Lung (tissue), 11 donors: ENCODE measurements at regions not wholly inside any gene's neighbourhood (a gene's known extent, or its start where the extent isn't known, plus 50 kb on each side); places are given as distances from the start of the nearest gene placed in this dataset.

Source experiments
- ATAC-seq: fragments of 200-7000 bp; cut with Tn5 transposase; one replicate; pipeline ENCODE4 v1.9.1; 2020; ENCODE audit warnings: moderate number of reproducible peaks; ENCODE audit not compliant: insufficient read depth, low FRiP score
- DNase-seq, 3 donors: peaks; one replicate each; pipeline ENCODE4 v3.0.0-alpha.2; 2013 to 2017
- H3K27ac ChIP-seq, 2 donors: one replicate each; pipeline ENCODE4 v1.5.1; 2013; ENCODE audit warnings: mild to moderate bottlenecking in 2 of 2, moderate library complexity in 2 of 2, control low read depth in 1 of 2, inconsistent platforms in 1 of 2, low read depth in 1 of 2, low read length in 1 of 2
- H3K27me3 ChIP-seq, 3 donors: one replicate each; pipeline ENCODE4 v1.5.1; 2013; ENCODE audit warnings: low read length in 2 of 3; ENCODE audit not compliant: control insufficient read depth in 3 of 3, insufficient read depth in 3 of 3
- H3K36me3 ChIP-seq, 4 donors: one replicate each; pipeline ENCODE4 v1.5.1; 2013; ENCODE audit warnings: low read length in 4 of 4, mild to moderate bottlenecking in 1 of 4, moderate library complexity in 1 of 4; ENCODE audit not compliant: control insufficient read depth in 4 of 4, insufficient read depth in 4 of 4
- H3K4me1 ChIP-seq, 5 donors: one replicate each; pipeline ENCODE4 v1.5.1; 2013; ENCODE audit warnings: low read length in 5 of 5, mild to moderate bottlenecking in 2 of 5, moderate library complexity in 1 of 5; ENCODE audit not compliant: control insufficient read depth in 5 of 5, insufficient read depth in 5 of 5
- H3K4me3 ChIP-seq: one replicate; pipeline ENCODE4 v1.5.1; 2013; ENCODE audit warnings: mild to moderate bottlenecking, control low read depth, moderate library complexity
- H3K9ac ChIP-seq, 2 donors: one replicate each; pipeline ENCODE4 v1.5.1; 2013; ENCODE audit warnings: low read length in 2 of 2, control low read depth in 1 of 2; ENCODE audit not compliant: insufficient read depth in 1 of 2
- H3K9me3 ChIP-seq, 4 donors: one replicate each; pipeline ENCODE4 v1.5.1; 2013; ENCODE audit warnings: low read length in 3 of 4, mild to moderate bottlenecking in 1 of 4, moderate library complexity in 1 of 4; ENCODE audit not compliant: control insufficient read depth in 4 of 4, insufficient read depth in 3 of 4
- CTCF ChIP-seq: IDR thresholded peaks from 2 replicates; pipeline ENCODE4 v1.5.1; 2012; ENCODE audit warnings: mild to moderate bottlenecking; ENCODE audit errors: control extremely low read depth, extremely low read depth
- WGBS, 2 donors: extraction: QIAGEN DNeasy Blood & Tissue Kit; methylation state at CpG; one replicate each; pipeline ENCODE4 v1.1.7; 2013; 5-methylcytosine and 5-hydroxymethylcytosine counted together
- donor health status: control.
- donor health status: control.
- donor health status: Bipolar disorder and iron deficiency.
- donor health status: healthy.
- donor health status: DM: yes; HTN: yes; CAD: no.

DNA sequence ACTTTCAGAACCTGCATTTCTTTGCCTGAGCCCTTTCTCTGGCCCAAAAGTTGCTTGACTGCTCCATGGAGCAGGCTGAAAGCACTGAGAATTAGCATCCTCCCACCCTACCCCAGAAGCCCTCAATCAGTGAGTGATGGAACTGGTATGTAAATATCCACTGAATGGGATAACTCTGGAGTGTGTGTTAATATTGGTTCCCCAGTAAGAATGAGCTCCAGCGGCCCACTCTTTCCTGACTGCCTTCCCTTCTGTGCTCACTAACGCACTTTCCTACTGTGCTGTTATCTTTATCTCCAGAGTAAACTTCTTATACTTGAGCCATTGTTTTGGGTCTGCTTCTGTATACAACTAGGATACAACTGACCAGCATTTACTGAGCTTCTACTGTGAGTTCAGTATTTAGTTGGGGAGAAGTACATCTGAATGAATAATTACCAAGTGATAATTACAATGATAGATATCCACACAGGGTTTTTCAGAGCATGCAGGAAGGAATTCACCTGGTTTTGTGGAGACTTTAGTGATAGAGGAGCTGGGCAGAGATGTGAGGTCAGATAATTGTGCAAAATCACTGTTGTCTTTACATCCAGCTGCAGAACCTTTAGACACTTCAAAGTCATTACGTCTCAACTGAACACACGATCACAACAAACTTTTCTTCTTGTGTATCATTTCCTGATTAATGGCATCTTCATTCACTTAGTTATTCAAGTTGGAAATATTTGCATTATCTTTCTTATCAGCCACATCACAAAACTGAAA is 149.2 kb upstream of the BTG1 start:
- Histone ChIP-seq H3K9me3 (no peaks in the 10 kb centered on the region), H3K4me1 (peaks cover 0 to 8% (median 2%) of the 10 kb centered on the region in 5 donors), H3K36me3 (no peaks in the 10 kb centered on the region), H3K27ac (no peak overlapping the region), H3K9ac (no peak overlapping the region), H3K4me3 (no peak overlapping the region), H3K27me3 (no peaks in the 10 kb centered on the region)
- WGBS, 2 donors, result 77 to 88% methylated on average over 4 of the region's 4 CpGs
- no peak for DNase-seq
- TF ChIP-seq CTCF, result no peak
- no peak for ATAC-seq

DNA sequence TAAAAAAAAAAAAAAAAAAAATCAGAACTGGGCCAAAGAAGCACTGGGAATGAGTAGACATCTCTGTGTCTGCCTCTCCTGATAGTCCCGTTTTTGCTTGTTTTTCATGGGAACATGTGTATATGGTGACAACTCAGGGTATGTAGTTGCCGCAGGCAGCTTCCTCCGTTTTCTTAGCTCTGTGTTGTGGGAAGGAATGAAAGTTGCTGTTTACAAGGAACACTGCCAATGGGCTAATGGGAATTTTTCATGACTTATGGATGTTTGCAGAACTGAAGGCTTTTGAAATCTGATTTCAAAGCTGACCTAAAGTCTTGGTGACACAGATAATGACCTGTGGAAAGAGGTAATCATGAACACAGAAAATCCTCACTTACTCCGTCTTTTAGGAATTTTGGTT is 146.4 kb upstream of the BTG1 start:
- no peak for TF ChIP-seq CTCF
- H3K36me3 ChIP-seq, result no peaks in the 10 kb centered on the region
- H3K9me3 ChIP-seq, result no peaks in the 10 kb centered on the region
- 84 to 89% methylated on average over 4 of the region's 4 CpGs for WGBS, 2 donors
- DNase-seq, result peak in 2 of 3 donors; percentile 66 to 74
- no peak overlapping the region for H3K9ac ChIP-seq
- no peak for ATAC-seq
- peaks cover 0 to 20% (median 2%) of the 10 kb centered on the region in 5 donors for H3K4me1 ChIP-seq
- no peak overlapping the region for H3K27ac ChIP-seq
- no peak overlapping the region for H3K4me3 ChIP-seq
- H3K27me3 ChIP-seq, result no peaks in the 10 kb centered on the region

- H3K4me3 ChIP-seq, result no peak overlapping the region
- no peaks in the 10 kb centered on the region for H3K27me3 ChIP-seq
- DNase-seq (peak in 2 of 3 donors; percentile 85 to 89), ATAC-seq (no peak)
- TF ChIP-seq CTCF, result no peak
- peaks cover 0 to 20% (median 2%) of the 10 kb centered on the region in 5 donors for H3K4me1 ChIP-seq
- H3K27ac ChIP-seq, result no peak overlapping the region
- no peaks in the 10 kb centered on the region for H3K36me3 ChIP-seq
- no peaks in the 10 kb centered on the region for H3K9me3 ChIP-seq
- no peak overlapping the region for H3K9ac ChIP-seq
- WGBS, 2 donors, result 54 to 82% methylated on average over 1 of the region's 1 CpG
Measured at GRCh38 chr12:92290886-92291285, 145.2 kb upstream of the BTG1 start.

DNA sequence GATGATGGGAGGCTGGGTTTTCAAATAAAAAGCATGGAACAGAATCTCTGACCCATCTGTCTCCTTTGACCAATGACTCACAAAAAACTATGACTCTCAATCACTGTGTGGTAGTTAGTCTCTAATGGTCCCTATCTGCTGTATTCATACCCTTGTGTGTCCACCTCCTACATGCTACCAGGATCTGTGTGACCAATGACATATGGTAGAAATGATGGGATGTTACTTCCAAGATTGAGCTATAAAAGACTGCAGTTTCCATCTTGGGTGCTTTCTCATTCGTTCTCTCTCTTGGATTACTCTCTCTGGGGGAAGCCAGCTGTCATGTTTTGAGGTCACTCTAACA is 144.7 kb upstream of the BTG1 start:
- no peak for TF ChIP-seq CTCF
- no peak overlapping the region for H3K27ac ChIP-seq
- H3K27me3 ChIP-seq, result no peaks in the 10 kb centered on the region
- no peaks in the 10 kb centered on the region for H3K36me3 ChIP-seq
- no peak overlapping the region for H3K4me3 ChIP-seq
- H3K4me1 ChIP-seq, result peaks cover 0 to 20% (median 2%) of the 10 kb centered on the region in 5 donors
- DNase-seq (no peak), ATAC-seq (no peak)
- H3K9ac ChIP-seq, result no peak overlapping the region
- no peaks in the 10 kb centered on the region for H3K9me3 ChIP-seq
- 82 to 84% methylated on average over 1 of the region's 1 CpG for WGBS, 2 donors
